K562 (cell line): ENCODE measurements at regions not wholly inside any gene's neighbourhood (a gene's known extent, or its start where the extent isn't known, plus 50 kb on each side); places are given as distances from the start of the nearest gene placed in this dataset.

Experiments used
- CEBPB ChIP-seq: fragments of 450-650 bp; IDR thresholded peaks from 2 replicates; pipeline ENCODE4 v1.6.1; 2016; ENCODE audit warnings: missing genetic modification characterization, missing compliant biosample characterization
- MTA3 ChIP-seq: fragments of 450-650 bp; formaldehyde crosslinking; IDR thresholded peaks from 2 replicates; pipeline ENCODE4 v1.6.1; 2017; ENCODE audit warnings: mild to moderate bottlenecking, borderline replicate concordance
- MYNN ChIP-seq, 2 experiments: sonication (generic); formaldehyde crosslinking in 1 of 2; IDR thresholded peaks; 2 replicates each; pipeline versions ENCODE4 v1.5.0 to v1.6.1; 2016 to 2020; ENCODE audit warnings: antibody characterized with exemption in 1 of 2, missing genetic modification reagents in 1 of 2
- ZZZ3 ChIP-seq: fragments of 450-650 bp; IDR thresholded peaks from 2 replicates; pipeline ENCODE4 v1.6.1; 2016; ENCODE audit warnings: antibody characterized with exemption, mild to moderate bottlenecking, moderate library complexity
- TF ChIP-seq, protein P1 (sequence below): fragments of 250-450 bp; sonication (Bioruptor Pico); IDR thresholded peaks from 2 replicates; pipeline ENCODE4 v1.9.0; 2021; ENCODE audit warnings: mild to moderate bottlenecking, inconsistent platforms

GRCh38 chr4:138400543-138400942 lies 158.4 kb upstream of the SLC7A11 start:
- no peak for TF ChIP-seq MTA3
- TF ChIP-seq ZZZ3 = no peak
- no peak for TF ChIP-seq MYNN (IDR thresholded peaks at IDR 0.05)
- no peak for TF ChIP-seq MYNN (CRISPR knock-in tag; IDR thresholded peaks at IDR 0.05)
- TF ChIP-seq, protein P1, sequence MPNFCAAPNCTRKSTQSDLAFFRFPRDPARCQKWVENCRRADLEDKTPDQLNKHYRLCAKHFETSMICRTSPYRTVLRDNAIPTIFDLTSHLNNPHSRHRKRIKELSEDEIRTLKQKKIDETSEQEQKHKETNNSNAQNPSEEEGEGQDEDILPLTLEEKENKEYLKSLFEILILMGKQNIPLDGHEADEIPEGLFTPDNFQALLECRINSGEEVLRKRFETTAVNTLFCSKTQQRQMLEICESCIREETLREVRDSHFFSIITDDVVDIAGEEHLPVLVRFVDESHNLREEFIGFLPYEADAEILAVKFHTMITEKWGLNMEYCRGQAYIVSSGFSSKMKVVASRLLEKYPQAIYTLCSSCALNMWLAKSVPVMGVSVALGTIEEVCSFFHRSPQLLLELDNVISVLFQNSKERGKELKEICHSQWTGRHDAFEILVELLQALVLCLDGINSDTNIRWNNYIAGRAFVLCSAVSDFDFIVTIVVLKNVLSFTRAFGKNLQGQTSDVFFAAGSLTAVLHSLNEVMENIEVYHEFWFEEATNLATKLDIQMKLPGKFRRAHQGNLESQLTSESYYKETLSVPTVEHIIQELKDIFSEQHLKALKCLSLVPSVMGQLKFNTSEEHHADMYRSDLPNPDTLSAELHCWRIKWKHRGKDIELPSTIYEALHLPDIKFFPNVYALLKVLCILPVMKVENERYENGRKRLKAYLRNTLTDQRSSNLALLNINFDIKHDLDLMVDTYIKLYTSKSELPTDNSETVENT (CRISPR knock-in tag) = no peak
- TF ChIP-seq CEBPB = no peak
